GM21360 (cell line): ENCODE measurements at regions not wholly inside any gene's neighbourhood (a gene's known extent, or its start where the extent isn't known, plus 50 kb on each side); places are given as distances from the start of the nearest gene placed in this dataset.
"Not testable (repeated sequence)": the region's sequence is repeated elsewhere in the genome, so short reads cannot be mapped to it uniquely, and the experiment has no call there.

Experiments used
- ATAC-seq: cut with Tn5 transposase; IDR thresholded peaks from one replicate; pipeline ENCODE4 v1.9.1; 2021; ENCODE audit warnings: mild to moderate bottlenecking, moderate library complexity; ENCODE audit not compliant: unreplicated experiment

DNA sequence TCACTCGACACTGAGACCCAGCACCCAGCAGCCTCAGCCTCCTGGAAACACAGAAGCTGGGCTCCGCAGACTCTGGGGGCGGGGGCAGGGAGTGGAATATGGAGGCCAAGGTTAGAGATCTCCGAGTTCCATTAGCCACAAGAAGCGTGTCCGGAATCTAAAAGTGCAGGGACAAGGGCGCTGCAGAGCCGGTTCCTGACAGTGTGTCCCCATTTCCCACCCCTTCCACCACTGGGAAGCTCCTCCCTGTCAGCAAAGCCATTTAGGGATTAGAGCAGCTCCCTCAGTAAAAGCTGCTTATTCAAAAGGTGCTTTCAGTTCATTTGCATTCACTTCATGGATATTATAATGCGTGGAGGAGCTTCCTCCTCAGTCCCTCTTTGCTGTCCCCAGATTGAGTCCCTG is 74.1 kb upstream of the HSPA9 start:
- ATAC-seq, result no peak

DNA sequence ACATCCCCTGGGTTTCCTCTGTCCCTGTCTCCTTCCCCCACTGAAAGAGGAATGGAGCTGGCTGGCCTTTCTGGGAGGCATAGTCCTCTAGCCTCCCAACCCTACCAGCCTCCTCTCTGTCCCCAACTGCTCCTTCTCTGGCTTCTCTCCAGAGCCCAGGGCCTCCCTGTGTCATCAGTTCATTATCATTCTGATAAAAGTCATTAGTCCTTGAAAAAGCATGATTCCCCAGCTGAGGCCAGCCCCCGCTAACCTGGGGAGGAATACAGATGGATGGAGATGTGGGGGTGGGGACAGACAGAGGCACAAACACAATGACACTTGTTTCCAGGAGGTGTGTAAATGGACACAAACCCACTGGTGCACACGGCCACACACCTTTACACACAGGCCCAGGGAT is 73.6 kb upstream of the HSPA9 start:
- no peak for ATAC-seq

DNA sequence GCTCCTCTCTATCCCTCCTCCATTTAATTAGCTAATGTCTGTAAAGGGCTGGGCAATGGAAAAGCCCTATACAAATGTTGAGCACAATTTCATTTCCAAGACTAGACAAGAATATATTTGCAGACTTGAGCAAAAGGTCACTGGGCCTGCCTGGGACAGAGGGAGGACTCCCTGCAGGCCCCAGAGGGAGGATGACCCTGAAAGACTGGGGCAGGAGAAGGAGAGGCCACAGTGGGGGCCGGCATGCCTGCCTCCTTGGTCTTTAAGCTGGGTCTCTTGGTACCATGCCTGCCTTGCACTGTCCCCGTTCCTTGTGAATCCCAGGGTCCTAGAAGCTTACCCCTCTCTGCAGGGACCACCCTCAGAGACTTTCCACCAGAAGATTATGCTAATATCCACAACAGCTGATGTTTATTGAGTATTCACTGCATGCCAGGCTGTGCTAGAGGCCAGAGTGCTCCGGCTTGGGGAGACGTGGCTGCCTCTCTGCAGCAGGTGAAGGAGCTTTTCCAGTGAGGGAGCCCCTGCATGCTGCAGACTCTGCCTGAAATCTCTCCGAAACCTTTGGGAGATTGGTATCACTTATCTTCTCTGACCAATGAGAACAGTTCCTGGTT is 72.7 kb upstream of the HSPA9 start:
- ATAC-seq, result no peak

DNA sequence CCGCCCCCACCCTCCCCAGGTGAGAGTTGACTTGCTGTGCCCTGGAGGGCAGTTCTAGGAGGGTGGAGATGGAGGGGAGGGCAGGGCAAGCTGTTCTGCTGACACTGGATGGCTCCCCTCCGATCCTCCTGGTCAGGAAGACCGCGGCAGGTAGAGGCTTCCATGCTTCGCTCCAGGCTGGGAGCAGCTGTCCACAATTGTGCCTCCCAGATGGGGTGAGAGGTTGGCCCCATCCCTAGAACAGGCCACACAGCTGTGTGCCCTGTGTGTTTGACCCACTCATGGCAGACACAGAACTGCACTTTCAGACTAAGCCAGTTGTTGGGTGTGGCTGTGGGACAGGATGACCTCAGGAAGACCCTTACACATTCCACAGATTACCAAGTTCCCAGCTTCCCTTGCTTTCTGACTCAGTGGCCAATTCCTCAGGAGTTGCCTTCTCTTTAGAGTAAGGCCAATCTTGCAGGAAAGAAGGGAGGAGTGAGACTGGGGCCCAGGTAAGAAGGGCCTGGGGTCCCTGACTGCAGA is 72.1 kb upstream of the HSPA9 start:
- no peak for ATAC-seq

DNA sequence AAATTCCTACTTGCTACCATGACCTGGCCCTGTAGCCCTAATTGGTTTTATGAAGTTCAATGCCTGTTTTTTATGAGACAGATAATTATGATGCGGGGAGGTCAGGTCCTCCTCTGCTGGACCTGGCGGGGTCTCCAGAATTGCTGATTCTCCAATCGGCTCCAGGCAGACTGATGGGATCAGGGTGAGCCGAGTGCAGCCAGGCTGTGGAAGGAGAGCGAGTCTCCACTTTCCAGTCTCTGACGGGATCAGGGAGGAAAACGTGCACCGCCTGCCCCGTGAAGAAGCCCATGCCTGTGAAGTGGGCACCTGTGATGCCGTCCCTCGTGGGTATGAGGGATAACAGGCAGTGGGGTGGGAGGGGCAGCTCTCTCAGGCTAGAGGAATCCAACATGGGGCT is 71.5 kb upstream of the HSPA9 start:
- no peak for ATAC-seq

DNA sequence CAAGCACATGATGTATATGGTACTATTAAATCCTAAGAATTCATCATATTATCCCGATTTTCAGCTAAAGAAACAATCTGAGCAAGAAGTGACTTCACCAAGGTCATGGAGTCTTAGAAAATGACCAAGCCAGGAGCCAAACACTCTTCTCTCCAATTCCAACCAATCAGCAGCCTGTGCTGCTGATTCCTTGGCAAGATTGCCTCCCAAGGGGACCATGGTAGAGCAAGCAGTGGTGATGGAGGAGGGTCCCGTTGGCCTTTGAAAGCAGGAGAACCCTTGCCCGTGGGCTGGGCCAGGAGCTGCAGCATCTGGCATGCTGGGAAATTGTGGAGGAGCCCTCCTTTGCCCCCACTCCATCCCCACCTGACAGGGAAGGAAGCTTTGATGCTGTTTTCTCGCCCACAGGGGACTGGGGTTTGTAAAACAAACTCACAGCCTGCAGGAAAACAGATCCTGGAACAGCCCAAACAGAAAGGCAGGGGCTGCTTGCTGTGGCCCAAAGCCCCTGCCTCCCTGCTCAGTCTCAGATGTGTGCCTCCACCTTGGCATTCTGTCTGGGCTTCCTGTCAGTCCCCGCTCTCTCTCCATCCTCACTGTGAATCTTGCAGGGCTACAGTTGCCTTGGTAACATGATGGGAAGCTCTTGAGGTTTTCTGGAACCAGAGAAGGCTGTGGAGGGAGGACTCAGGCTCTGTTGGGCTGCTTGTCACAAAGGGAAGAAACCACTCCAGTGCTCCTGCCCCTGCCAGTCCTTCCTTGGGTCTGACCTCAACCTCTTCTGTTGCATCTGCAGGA is 70.8 kb upstream of the HSPA9 start:
- ATAC-seq, result no peak

DNA sequence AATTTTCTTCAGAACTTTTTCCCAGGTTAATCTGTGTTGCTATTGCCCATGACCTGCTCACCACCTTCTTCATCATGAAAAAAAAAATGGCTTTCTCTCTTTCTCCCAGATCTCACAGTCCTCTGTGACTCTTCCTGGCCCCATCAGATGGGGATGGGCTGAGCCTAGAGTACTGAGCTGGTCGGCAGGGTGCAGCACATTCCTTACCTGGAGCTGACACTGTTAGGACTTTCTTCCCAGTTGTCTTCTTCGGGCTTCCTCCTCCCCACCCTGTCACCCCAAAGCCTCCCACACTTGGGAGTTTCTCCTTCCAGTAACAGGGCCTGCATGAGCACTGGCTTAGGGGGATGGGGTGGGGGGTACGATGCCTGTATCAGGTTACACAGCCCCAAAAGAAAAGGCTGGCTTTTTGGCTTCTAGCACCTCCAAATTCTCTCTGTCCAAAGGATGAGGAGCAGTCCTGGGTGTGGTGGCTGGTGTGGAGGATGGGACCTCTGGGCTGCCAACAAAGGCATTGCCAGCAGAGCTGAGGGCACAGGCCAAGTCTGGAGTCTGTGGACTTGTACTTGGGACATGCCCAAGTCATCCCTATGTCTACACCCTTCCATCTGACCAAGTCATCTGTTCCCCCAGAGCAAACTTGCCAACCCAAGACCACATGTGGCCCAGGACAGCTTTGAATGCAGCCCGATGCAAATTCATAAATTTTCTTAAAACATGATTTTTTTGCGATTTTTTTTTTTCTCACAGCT is 68.0 kb upstream of the HSPA9 start:
- no peak for ATAC-seq

DNA sequence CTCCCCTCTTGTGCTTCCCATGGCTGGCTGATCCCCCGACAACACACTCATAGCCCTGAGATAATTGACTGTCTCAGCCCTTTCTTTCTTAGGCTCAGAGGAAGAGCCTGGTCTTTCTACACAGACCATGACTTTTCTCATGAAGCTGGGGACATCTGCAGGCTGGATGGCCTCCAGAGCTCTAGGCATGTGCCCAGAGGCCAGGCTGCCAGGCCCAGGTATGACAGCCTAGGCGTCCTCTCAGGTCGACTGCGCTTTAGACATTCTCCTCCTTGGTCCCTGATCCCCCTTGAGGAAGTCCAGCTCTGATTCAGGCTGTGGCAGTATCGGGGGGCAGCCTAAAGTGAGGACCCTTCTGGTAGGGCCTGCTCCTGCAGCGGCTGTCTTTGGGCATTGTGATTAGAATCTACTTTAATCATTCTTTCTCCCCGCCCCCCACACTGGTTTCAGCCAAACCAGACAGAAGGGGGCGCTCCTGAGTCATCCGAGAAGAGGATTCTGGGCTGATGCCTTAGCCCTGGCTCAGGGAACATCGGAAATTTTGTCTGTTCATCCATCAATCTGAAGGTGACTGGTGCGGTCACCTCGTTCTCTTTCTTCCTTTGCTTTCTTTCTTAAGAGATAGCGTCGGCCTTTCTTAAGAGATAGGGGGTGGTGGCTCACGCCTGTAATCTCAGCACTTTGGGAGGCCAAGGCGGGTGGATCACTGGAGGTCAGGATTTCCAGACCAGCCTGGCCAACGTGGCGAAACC is 66.5 kb upstream of the HSPA9 start:
- ATAC-seq, result no peak

DNA sequence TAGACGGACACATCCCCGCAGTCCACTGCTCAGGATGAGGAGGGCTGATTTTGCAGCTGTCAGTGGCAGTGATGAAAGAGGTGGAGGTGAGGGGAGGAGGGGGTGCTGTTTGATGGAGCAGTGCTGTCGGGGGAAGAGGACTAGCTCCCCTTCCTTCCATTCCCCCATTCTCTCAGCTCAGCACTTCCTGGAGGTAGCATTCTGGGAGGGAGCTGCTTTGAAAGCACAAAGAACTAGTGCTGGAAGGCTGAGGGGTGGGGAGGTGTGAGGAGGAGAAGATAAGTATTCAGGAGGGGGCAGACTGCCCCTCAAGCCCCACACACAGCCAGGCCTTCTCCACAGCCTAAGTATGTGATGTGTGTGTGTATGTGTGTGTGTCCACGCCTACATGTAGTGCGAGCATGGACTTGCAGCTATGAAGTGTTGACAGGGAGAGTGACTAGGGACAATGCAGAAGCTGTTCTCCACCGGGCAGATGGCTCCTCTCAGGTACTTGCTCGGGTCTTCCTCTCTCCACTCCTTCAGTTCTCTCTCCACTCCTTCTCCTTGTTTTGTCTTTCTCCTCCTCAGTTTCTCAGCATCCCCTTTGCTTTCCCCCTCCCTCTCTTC is 65.5 kb upstream of the HSPA9 start:
- ATAC-seq, result no peak

DNA sequence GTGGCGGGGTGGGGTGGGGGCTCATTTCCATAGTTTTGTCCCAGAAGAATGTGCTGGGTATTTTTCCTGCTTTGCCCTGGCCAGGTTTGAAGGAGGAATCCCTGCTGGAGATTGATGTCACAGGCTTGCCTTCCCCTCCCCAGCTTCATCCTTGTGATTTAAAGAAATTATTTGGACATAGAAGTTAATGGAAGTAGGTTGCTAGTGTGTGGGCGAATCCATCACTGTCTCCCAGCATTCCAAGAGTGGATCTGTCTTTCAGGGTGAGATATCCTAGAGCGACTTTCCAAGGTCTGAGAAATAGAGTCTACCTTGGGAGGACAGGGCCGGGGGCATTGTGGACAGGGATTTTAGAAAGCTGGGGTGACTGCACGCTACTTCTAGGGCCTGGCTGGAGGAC is 64.9 kb upstream of the HSPA9 start:
- no peak for ATAC-seq

DNA sequence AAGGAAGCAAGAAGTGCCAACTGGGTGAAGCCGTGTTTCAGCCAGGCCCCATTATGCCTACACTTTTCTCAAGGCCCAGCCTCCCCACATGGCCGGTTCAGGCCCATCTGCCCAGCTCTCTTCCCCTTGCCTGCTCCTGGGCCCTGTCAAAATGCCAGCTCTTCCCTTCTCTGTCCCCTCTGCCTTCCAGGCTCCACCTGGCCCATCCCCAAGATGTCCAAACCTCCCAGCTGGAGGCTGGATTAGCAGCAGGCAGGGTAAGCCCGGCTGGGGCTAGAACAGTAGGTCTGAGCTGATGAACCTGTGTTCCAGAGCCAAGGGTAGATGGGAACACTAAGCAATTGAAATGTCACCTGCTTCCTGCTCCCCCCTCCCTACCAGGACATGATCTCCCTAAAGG is 64.1 kb upstream of the HSPA9 start:
- no peak for ATAC-seq

DNA sequence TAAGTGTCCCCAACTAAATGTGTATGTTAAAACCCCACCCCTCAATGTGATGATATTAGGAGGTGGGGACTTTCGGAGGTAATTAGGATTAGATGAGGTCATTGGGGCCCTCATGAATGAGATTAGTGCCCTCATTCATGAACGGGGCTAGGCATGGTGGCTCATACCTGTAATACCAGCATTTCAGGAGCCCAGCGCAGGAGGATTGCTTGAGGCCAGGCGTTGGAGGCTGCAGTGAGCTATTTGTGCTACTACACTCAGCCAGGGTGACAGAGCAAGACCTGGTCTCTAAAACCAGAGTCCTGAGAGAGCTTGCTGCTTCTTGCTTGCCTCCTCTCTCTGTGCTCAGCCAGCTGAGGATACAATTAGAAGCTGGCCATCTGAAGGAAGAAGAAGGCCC is 62.1 kb upstream of the HSPA9 start:
- no peak for ATAC-seq

DNA sequence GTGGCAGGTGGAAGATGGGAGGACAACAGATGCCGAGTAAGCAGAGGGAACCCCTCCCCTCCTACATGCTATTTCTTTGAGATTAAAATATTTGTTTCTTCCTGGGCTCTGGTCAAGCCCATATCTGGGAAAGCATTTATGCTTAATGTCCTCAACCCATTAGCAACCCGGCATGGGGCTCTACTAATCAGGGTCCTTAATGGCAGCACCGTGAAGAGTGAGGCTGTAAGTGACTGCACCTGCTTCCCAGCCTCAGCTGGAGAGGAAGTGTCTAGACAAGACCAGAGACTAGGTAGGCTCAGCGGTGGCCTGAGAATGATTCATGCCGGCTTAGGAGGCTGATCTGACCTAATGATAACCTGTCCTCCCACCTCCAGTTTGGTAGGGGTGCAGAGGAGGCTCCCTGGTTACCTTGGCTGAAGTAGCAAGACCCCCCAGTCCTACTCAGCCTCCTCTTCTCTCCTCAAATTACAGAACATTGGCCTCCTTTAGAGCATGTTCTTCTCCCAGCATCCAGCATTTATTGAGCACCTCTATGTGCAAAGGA is 61.3 kb upstream of the HSPA9 start:
- no peak for ATAC-seq

DNA sequence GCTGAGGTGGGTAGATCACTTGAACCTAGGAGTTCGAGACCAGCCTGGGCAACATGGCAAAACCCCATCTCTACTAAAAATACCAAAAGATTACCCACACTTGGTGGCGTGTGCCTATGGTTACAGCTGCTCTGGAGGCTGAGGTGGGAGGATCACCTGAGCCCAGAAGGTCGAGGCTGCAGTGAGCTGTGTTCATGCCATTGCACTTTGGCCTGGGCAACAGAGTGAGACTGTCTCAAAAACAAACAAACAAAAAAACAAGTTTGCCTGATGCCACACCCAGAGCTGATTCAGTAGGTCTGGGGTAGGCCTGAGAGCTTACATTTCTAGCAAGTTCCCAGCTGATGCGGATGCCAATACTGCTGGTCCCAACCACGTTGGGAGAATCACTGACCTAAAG is 60.5 kb upstream of the HSPA9 start:
- ATAC-seq, result no peak

DNA sequence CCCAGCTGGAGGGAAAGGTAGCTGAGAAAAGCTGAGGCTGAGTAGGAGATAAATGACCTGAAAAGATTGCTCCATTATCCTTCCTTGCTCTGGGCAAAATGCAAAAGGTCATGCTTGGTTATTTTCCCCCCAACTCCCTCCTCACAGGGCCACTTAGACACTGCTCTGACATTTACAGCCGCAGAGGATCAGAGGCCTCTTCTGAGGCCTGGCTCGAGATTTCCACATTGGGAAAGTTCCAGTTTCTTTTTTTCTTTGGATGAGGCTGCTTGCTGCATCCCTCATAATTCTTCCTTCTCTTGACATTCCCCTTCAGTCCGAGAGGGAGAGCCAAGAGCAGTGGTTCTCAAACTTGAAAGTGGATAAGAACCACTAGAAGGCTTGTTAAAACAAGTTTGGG is 60.1 kb upstream of the HSPA9 start:
- ATAC-seq, result no peak

DNA sequence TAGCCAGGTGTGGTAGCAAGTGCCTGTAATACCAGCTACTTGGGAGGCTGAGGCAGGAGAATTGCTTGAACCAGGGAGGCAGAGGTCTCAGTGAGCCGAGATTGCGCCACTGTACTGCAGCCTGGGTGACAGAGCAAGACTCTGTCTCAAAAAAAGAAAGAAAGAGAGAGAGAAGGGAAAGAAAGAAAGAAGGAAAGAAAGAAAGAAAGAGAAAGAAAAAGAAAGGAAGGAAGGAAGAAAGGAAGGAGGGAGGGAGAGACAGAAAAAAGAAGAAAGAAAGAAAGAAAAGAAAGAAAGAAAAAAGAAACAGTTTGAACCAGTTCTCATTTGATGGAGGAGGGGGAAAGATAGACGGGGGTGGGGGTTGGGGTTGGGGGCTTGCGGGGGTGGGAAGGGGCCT is 59.6 kb upstream of the HSPA9 start:
- not testable (repeated sequence) for ATAC-seq

DNA sequence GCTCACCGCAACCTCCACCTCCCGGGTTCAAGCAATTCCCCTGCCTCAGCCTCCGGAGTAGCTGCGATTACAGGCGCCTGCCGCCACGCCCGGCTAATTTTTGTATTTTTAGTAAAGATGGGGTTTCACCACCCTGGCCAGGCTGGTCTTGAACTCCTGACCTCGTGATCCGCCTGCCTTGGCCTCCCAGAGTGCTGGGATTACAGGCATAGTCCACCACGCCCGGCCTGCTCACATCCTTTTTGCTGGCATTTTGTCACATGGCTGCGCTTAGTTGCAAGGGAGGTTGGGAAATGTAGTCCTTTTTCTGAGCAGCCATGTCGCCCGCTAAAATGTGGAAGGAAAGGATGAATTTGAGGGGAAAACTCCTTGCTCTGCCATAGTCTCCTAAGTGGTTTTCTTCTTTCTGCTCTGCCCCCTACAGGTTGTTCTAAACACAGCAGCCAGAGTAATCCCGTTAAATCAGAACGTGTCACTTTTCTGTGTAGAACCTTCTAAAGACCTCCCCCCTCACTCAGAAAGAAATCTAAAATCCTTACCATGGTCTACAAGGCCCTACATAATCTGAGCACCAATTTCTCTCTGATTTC is 57.8 kb upstream of the HSPA9 start:
- ATAC-seq, result no peak

DNA sequence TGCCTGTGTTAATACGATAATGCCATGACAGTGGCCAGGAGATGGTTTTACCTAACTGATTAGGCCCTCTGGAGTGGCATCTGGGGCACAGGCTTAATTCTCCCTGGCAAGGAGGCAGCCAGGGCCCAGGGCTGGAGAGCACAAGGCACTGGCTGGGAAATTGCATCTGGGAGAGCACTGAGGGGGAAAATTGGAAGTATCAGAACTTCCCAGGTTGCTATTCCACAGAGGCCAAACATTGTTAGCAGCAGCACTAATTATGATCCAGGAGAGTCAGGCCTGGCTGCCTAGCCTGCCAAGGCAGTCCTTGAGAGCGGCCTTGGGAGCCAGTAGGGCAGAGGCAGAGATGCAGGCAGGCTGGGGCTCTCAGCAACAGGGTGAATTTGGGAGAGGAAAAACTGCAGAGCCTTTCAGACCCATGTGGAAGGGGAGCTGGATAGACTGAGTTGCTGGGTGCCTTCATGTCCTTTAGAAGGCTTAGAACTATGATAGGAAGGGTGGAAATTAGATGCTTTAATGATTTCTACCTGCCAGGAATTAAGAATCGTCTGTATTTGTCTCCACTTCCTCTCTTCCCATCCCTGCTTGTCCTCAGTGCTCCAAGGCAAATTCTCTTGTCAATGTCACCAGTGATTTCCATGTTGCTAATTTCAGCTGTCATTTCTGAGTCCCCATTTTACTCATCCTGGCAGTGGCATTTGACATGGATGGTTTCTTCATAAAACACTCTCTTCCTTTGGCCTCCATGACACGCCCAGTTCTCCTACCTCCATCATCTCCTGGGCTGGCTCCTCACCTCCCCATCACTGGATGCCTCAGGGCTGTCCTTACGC is 56.1 kb upstream of the HSPA9 start:
- ATAC-seq, result no peak

DNA sequence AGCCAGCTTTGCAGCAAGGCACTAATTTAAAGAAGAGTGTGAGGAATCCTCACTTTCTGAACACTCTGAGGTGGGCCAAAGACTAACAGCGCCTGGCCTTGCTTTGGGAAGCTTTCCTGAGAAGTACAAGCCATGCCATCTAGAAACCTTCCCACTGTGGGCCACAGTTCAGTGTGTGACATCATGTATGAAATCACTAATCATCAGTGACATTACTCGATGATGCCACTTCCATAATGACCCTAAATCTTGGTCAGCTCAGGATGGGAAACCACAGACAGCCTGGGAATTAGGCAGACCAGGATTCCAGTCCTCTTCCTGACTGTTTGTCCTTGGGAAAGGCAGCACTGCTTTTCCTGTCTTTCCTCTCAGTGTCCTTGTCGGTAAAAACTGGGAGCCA is 54.2 kb upstream of the HSPA9 start:
- no peak for ATAC-seq
